DMS153 (cell line): ENCODE measurements at regions not wholly inside any gene's neighbourhood (a gene's known extent, or its start where the extent isn't known, plus 50 kb on each side); places are given as distances from the start of the nearest gene placed in this dataset.

Experiments
- DNase-seq: peaks from one replicate; lab custom pipeline; 2025; lab: John Stamatoyannopoulos, UW

GRCh38 chr21:16492892-16493291, 763.1 kb downstream of the USP25 start:
- DNase-seq = no peak

- DNase-seq = no peak
These were observed 766.8 kb downstream of the USP25 start for GRCh38 chr21:16496609-16497008.

- DNase-seq = no peak
These were observed 770.5 kb downstream of the USP25 start for GRCh38 chr21:16500271-16500670.

GRCh38 chr21:16502273-16502672, 772.5 kb downstream of the USP25 start:
- DNase-seq = no peak

GRCh38 chr21:16502897-16503296, 773.1 kb downstream of the USP25 start:
- DNase-seq = no peak

- DNase-seq = no peak
These were observed 774.5 kb downstream of the USP25 start for GRCh38 chr21:16504281-16504680.

GRCh38 chr21:16504766-16505165, 775.0 kb downstream of the USP25 start:
- no peak for DNase-seq

GRCh38 chr21:16509476-16509875, 779.7 kb downstream of the USP25 start:
- no peak for DNase-seq

- DNase-seq = no peak
These were observed 784.5 kb downstream of the USP25 start for GRCh38 chr21:16514316-16514715.

- no peak for DNase-seq
These were observed 787.6 kb downstream of the USP25 start for GRCh38 chr21:16517383-16517782.

GRCh38 chr21:16519036-16519435, 789.3 kb downstream of the USP25 start:
- DNase-seq = no peak

GRCh38 chr21:16519644-16520043, 789.9 kb downstream of the USP25 start:
- no peak for DNase-seq

GRCh38 chr21:16522548-16522947, 792.8 kb downstream of the USP25 start:
- no peak for DNase-seq

- DNase-seq = no peak
These were observed 800.9 kb downstream of the USP25 start for GRCh38 chr21:16530656-16531055.

GRCh38 chr21:16532840-16533239, 803.1 kb downstream of the USP25 start:
- no peak for DNase-seq

GRCh38 chr21:16533692-16534407, 804.1 kb downstream of the USP25 start:
- no peak for DNase-seq

- DNase-seq = no peak
These were observed 804.8 kb downstream of the USP25 start for GRCh38 chr21:16534408-16535101.

GRCh38 chr21:16535102-16535422, 805.3 kb downstream of the USP25 start:
- DNase-seq = no peak

- no peak for DNase-seq
These were observed 805.8 kb downstream of the USP25 start for GRCh38 chr21:16535626-16536025.

GRCh38 chr21:16536140-16536539, 806.4 kb downstream of the USP25 start:
- DNase-seq = no peak

- no peak for DNase-seq
These were observed 807.1 kb downstream of the USP25 start for GRCh38 chr21:16536643-16537434.

GRCh38 chr21:16537501-16537900, 807.7 kb downstream of the USP25 start:
- no peak for DNase-seq

GRCh38 chr21:16538405-16538804, 808.6 kb downstream of the USP25 start:
- DNase-seq = no peak
